Trophoblast cell (in vitro differentiated cells and primary cell): ENCODE measurements at regions not wholly inside any gene's neighbourhood (a gene's known extent, or its start where the extent isn't known, plus 50 kb on each side); places are given as distances from the start of the nearest gene placed in this dataset.
"Not testable (repeated sequence)": the region's sequence is repeated elsewhere in the genome, so short reads cannot be mapped to it uniquely, and the experiment has no call there.

Experiments used
- DNase-seq, 2 donors: peaks; one replicate each; pipeline ENCODE4 v3.0.0-alpha.2; 2016
- H2AFZ ChIP-seq: 2 replicates; pipeline ENCODE4 v1.6.1; 2013; ENCODE audit warnings: low read length, moderate library complexity, mild to moderate bottlenecking; ENCODE audit not compliant: insufficient read depth, poor library complexity
- H2AK5ac ChIP-seq: 2 replicates; pipeline ENCODE4 v1.6.1; 2013; ENCODE audit warnings: mild to moderate bottlenecking, low read length
- H2BK120ac ChIP-seq: 2 replicates; pipeline ENCODE4 v1.6.1; 2013; ENCODE audit warnings: low read length, mild to moderate bottlenecking, moderate library complexity; ENCODE audit not compliant: insufficient read depth, poor library complexity
- H2BK12ac ChIP-seq: 2 replicates; pipeline ENCODE4 v1.6.1; 2013; ENCODE audit warnings: mild to moderate bottlenecking, low read length, moderate library complexity
- H2BK5ac ChIP-seq: 2 replicates; pipeline ENCODE4 v1.6.1; 2013; ENCODE audit warnings: low read length, low read depth, moderate library complexity, mild to moderate bottlenecking; ENCODE audit not compliant: poor library complexity
- H3K14ac ChIP-seq: 2 replicates; pipeline ENCODE4 v1.6.1; 2013; ENCODE audit warnings: mild to moderate bottlenecking, low read length
- H3K18ac ChIP-seq: 2 replicates; pipeline ENCODE4 v1.6.1; 2013; ENCODE audit warnings: mild to moderate bottlenecking, low read length
- H3K23ac ChIP-seq: 2 replicates; pipeline ENCODE4 v1.6.1; 2013; ENCODE audit warnings: low read length
- H3K27ac ChIP-seq: 2 replicates; pipeline ENCODE4 v1.5.1; 2013; ENCODE audit warnings: low read depth, mild to moderate bottlenecking, inconsistent platforms, low read length, moderate library complexity
- H3K27me3 ChIP-seq: 2 replicates; pipeline ENCODE4 v1.6.1; 2013; ENCODE audit warnings: inconsistent platforms, mild to moderate bottlenecking, low read length, moderate library complexity; ENCODE audit not compliant: insufficient read depth
- H3K36me3 ChIP-seq, 2 experiments: 1 replicate in 1 of 2; 2 replicates in 1 of 2; pipeline ENCODE4 v1.6.1; 2013; ENCODE audit warnings: low read length in 2 of 2, mild to moderate bottlenecking in 2 of 2, moderate library complexity in 1 of 2; ENCODE audit not compliant: insufficient read depth in 2 of 2, control insufficient read depth in 1 of 2
- H3K4ac ChIP-seq: 2 replicates; pipeline ENCODE4 v1.6.1; 2013; ENCODE audit warnings: low read depth, mild to moderate bottlenecking, low read length, moderate library complexity
- H3K4me1 ChIP-seq, 2 experiments: 1 replicate in 1 of 2; 2 replicates in 1 of 2; pipeline ENCODE4 v1.6.1; 2013; ENCODE audit warnings: low read length in 2 of 2, mild to moderate bottlenecking in 2 of 2, moderate library complexity in 1 of 2; ENCODE audit not compliant: insufficient read depth in 2 of 2, control insufficient read depth in 1 of 2
- H3K4me2 ChIP-seq: 2 replicates; pipeline ENCODE4 v1.6.1; 2013; ENCODE audit warnings: inconsistent platforms, mild to moderate bottlenecking, low read length, moderate library complexity
- H3K4me3 ChIP-seq: 2 replicates; pipeline ENCODE4 v1.5.1; 2013; ENCODE audit warnings: mild to moderate bottlenecking, low read depth, low read length, inconsistent platforms
- H3K79me1 ChIP-seq: one replicate; pipeline ENCODE4 v1.6.1; 2013; ENCODE audit warnings: low read length
- H3K79me2 ChIP-seq: 2 replicates; pipeline ENCODE4 v1.6.1; 2013; ENCODE audit warnings: low read length, mild to moderate bottlenecking; ENCODE audit not compliant: control insufficient read depth, insufficient read depth, poor library complexity
- H3K9ac ChIP-seq: 2 replicates; pipeline ENCODE4 v1.6.1; 2013; ENCODE audit warnings: mild to moderate bottlenecking, low read length
- H3K9me3 ChIP-seq: 2 replicates; pipeline ENCODE4 v1.6.1; 2013; ENCODE audit warnings: low read depth, mild to moderate bottlenecking, control low read depth, inconsistent platforms, low read length; ENCODE audit not compliant: insufficient read depth
- H4K12ac ChIP-seq: 2 replicates; pipeline ENCODE4 v1.6.1; 2013; ENCODE audit warnings: low read depth, mild to moderate bottlenecking, low read length, moderate library complexity
- H4K8ac ChIP-seq: 2 replicates; pipeline ENCODE4 v1.6.1; 2013; ENCODE audit warnings: low read depth, mild to moderate bottlenecking, low read length, moderate library complexity
- H4K91ac ChIP-seq: one replicate; pipeline ENCODE4 v1.6.1; 2013; ENCODE audit warnings: low read depth, mild to moderate bottlenecking, low read length, moderate library complexity
- WGBS: extraction: QIAGEN DNeasy Blood & Tissue Kit; methylation state at CpG from one replicate; pipeline ENCODE4 v1.1.7; 2013; ENCODE audit warnings: missing lambda C conversion rate; ENCODE audit not compliant: insufficient read length, insufficient coverage; ENCODE audit errors: extremely low coverage; 5-methylcytosine and 5-hydroxymethylcytosine counted together

GRCh38 chr7:8885480-8886000 lies 452.1 kb downstream of the NXPH1 start:
- no peak overlapping the region for H2AK5ac ChIP-seq
- no peaks in the 10 kb centered on the region for H3K27me3 ChIP-seq

DNA sequence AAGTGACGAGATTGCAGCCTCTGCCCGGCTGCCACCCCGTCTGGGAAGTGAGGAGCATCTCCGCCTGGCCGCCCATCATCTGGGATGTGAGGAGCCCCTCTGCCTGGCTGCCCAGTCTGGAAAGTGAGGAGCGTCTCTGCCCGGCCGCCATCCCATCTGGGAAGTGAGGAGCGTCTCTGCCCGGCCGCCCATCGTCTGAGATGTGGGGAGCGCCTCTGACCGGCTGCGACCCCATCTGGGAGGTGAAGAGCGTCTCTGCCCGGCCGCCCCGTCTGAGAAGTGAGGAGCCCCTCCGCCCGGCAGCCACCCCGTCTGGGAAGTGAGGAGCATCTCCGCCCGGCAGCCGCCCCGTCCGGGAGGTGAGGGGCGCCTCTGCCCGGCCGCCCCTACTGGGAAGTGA lies 456.9 kb downstream of the NXPH1 start:
- not testable (repeated sequence) for H2AK5ac ChIP-seq, H3K79me1 ChIP-seq, H3K14ac ChIP-seq, H2AFZ ChIP-seq, H3K18ac ChIP-seq, H3K4ac ChIP-seq, H2BK5ac ChIP-seq, H3K9me3 ChIP-seq, DNase-seq, H3K4me3 ChIP-seq, H2BK120ac ChIP-seq, H2BK12ac ChIP-seq, H4K12ac ChIP-seq, H4K8ac ChIP-seq, H3K36me3 ChIP-seq, H3K4me2 ChIP-seq, H3K4me1 ChIP-seq, H3K23ac ChIP-seq, H3K27ac ChIP-seq, H3K27me3 ChIP-seq, H4K91ac ChIP-seq, H3K79me2 ChIP-seq, H3K9ac ChIP-seq
- WGBS: no CpG with 5 or more reads among the region's 30 CpGs

More at GRCh38 chr7:8885480-8886000, 452.1 kb downstream of the NXPH1 start:
- no peak overlapping the region for H3K4me3 ChIP-seq
- no peak overlapping the region for H3K14ac ChIP-seq
- no peak overlapping the region for H3K4ac ChIP-seq
- DNase-seq: no peak
- no peak overlapping the region for H3K4me2 ChIP-seq
- H3K23ac ChIP-seq: no peak overlapping the region
- H3K9me3 ChIP-seq: no peaks in the 10 kb centered on the region
- H3K27ac ChIP-seq: no peak overlapping the region
- no peaks in the 10 kb centered on the region for H3K79me2 ChIP-seq
- H2AFZ ChIP-seq: no peak overlapping the region
- H4K91ac ChIP-seq: no peak overlapping the region
- H3K18ac ChIP-seq: no peak overlapping the region
- H3K36me3 ChIP-seq: no peaks in the 10 kb centered on the region
- H3K79me1 ChIP-seq: no peaks in the 10 kb centered on the region
- H2BK5ac ChIP-seq: no peak overlapping the region
- no peak overlapping the region for H3K9ac ChIP-seq
- H2BK12ac ChIP-seq: no peak overlapping the region
- no peak overlapping the region for H4K8ac ChIP-seq
- H2BK120ac ChIP-seq: no peak overlapping the region
- H4K12ac ChIP-seq: no peak overlapping the region
- H3K4me1 ChIP-seq: no peaks in the 10 kb centered on the region

GRCh38 chr7:8893775-8894174 lies 460.4 kb downstream of the NXPH1 start:
- no peak overlapping the region for H4K91ac ChIP-seq

DNA sequence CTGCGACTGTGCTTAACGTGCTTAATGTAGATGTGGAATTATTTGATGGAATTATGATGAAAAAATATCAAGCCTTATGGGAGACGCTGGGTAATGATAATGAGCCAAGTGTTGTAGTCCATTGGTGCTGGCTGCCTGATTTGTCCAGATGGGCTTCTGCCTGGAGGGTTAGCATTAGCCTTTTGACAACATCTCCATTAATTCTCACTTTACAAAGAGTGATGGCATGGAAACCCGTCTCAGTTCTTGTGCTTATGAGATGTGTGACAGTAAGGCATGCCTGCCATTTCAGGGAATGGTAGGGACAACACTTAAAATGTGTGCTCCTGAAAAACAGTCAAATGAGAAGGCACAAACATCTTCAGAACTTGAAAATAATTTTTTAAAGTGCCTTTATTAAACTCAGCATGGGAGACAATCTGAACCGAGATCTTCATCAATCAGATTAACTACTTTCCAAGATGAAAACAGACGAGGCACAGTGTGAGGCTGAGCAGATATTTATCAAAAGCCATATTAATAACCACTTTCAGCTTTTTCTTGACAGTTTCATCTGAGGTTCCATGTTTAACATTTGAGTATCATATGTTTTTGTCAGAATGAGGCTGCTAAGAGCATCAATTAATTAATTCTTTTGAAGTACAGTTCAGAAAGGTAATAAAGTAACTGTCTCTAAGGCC lies 473.1 kb downstream of the NXPH1 start:
- H3K27me3 ChIP-seq: no peaks in the 10 kb centered on the region
- H2AK5ac ChIP-seq: no peak overlapping the region
- H2BK5ac ChIP-seq: no peak overlapping the region
- H3K27ac ChIP-seq: no peak overlapping the region
- H3K4me1 ChIP-seq: no peaks in the 10 kb centered on the region
- no peak overlapping the region for H3K4ac ChIP-seq
- no peak overlapping the region for H3K4me2 ChIP-seq
- no peaks in the 10 kb centered on the region for H3K9me3 ChIP-seq
- no peak overlapping the region for H4K91ac ChIP-seq
- WGBS: no CpG with 5 or more reads among the region's 6 CpGs
- H4K8ac ChIP-seq: no peak overlapping the region
- no peaks in the 10 kb centered on the region for H3K36me3 ChIP-seq
- H3K9ac ChIP-seq: no peak overlapping the region
- peak overlapping the region; percentile 5 for H3K23ac ChIP-seq
- no peaks in the 10 kb centered on the region for H3K79me2 ChIP-seq
- no peak overlapping the region for H2BK12ac ChIP-seq
- H2AFZ ChIP-seq: no peak overlapping the region
- no peak overlapping the region for H3K4me3 ChIP-seq
- H3K18ac ChIP-seq: no peak overlapping the region
- no peak overlapping the region for H3K14ac ChIP-seq
- H2BK120ac ChIP-seq: no peak overlapping the region
- H4K12ac ChIP-seq: no peak overlapping the region
- H3K79me1 ChIP-seq: no peaks in the 10 kb centered on the region
- no peak for DNase-seq

More at GRCh38 chr7:8893775-8894174, 460.4 kb downstream of the NXPH1 start:
- no peaks in the 10 kb centered on the region for H3K36me3 ChIP-seq
- no peaks in the 10 kb centered on the region for H3K4me1 ChIP-seq
- H3K27ac ChIP-seq: no peak overlapping the region
- H2BK5ac ChIP-seq: no peak overlapping the region
- H3K79me2 ChIP-seq: no peaks in the 10 kb centered on the region
- no peak overlapping the region for H3K4ac ChIP-seq
- no peak for DNase-seq
- no CpG with 5 or more reads among the region's 2 CpGs for WGBS
- no peak overlapping the region for H3K23ac ChIP-seq
- no peaks in the 10 kb centered on the region for H3K27me3 ChIP-seq
- no peak overlapping the region for H3K14ac ChIP-seq
- no peaks in the 10 kb centered on the region for H3K9me3 ChIP-seq
- no peak overlapping the region for H4K8ac ChIP-seq
- H2AK5ac ChIP-seq: no peak overlapping the region
- H3K4me3 ChIP-seq: no peak overlapping the region
- H3K79me1 ChIP-seq: no peaks in the 10 kb centered on the region
- no peak overlapping the region for H3K9ac ChIP-seq
- H4K12ac ChIP-seq: no peak overlapping the region
- H3K4me2 ChIP-seq: no peak overlapping the region
- H2AFZ ChIP-seq: no peak overlapping the region
- H2BK120ac ChIP-seq: no peak overlapping the region
- H2BK12ac ChIP-seq: no peak overlapping the region
- H3K18ac ChIP-seq: no peak overlapping the region
